BJ (cell line): ENCODE measurements at regions not wholly inside any gene's neighbourhood (a gene's known extent, or its start where the extent isn't known, plus 50 kb on each side); places are given as distances from the start of the nearest gene placed in this dataset.
"Not testable (repeated sequence)": the region's sequence is repeated elsewhere in the genome, so short reads cannot be mapped to it uniquely, and the experiment has no call there.

ENCODE experiments used
- CTCF ChIA-PET: fragments of 350-600 bp; formaldehyde crosslinking; extraction: SDS; loops from one replicate; lab custom pipeline; 2021; ENCODE audit warnings: antibody characterized with exemption, inconsistent platforms; lab: Yijun Ruan, JAX
- POLR2A ChIA-PET: fragments of 300-600 bp; sonication (Branson Sonifier 250); formaldehyde crosslinking; extraction: SDS; loops from one replicate; lab custom pipeline; 2021; ENCODE audit warnings: antibody characterized with exemption; lab: Charles Lee
- DNase-seq: peaks from one replicate; pipeline ENCODE4 v3.0.0-alpha.2; 2011; ENCODE audit warnings: low read depth
- H3K27me3 ChIP-seq: 2 replicates; pipeline ENCODE4 v1.6.0; 2011; ENCODE audit warnings: low read length; ENCODE audit not compliant: control insufficient read depth, insufficient read depth
- H3K36me3 ChIP-seq: 2 replicates; pipeline ENCODE4 v1.5.1; 2011; ENCODE audit warnings: low read length; ENCODE audit not compliant: control insufficient read depth, insufficient read depth
- H3K4me3 ChIP-seq: 2 replicates; pipeline ENCODE4 v1.5.1; 2011; ENCODE audit warnings: low read depth, mild to moderate bottlenecking, control low read depth, low read length
- TF ChIP-seq, protein P1 (sequence below): IDR thresholded peaks from 2 replicates; pipeline ENCODE4 v1.5.1; 2011; ENCODE audit warnings: low read depth, mild to moderate bottlenecking, control low read depth, inconsistent platforms, low read length, moderate library complexity; ENCODE audit not compliant: insufficient read depth

DNA sequence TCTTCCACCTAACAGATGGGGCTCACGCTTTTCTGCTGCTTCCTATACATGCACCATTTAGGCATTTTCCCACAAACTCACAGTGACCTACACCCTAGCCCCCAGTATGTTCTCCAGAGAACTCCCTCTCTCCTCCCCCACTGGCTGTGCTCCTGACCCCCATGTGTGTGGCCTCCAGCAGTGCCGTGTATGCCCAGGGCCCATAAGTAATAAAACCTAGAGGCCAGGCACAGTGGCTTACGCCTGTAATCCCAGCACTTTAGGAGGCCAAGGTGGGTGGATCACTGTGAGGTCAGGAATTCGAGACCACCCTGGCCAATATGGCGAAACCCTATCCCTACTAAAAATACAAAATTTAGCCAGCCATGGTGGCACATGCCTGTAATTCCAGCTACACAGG lies 54.7 kb upstream of the NXT1 start:
- 0 out of 2 replicates have a peak, but pooled peaks cover 3% of the 10 kb centered on the region for H3K27me3 ChIP-seq
- ChIA-PET CTCF (no interaction called here), POLR2A (no interaction called here)
- H3K4me3 ChIP-seq = no peak overlapping the region
- DNase-seq = no peak
- no peaks in the 10 kb centered on the region for H3K36me3 ChIP-seq
- TF ChIP-seq, protein P1, sequence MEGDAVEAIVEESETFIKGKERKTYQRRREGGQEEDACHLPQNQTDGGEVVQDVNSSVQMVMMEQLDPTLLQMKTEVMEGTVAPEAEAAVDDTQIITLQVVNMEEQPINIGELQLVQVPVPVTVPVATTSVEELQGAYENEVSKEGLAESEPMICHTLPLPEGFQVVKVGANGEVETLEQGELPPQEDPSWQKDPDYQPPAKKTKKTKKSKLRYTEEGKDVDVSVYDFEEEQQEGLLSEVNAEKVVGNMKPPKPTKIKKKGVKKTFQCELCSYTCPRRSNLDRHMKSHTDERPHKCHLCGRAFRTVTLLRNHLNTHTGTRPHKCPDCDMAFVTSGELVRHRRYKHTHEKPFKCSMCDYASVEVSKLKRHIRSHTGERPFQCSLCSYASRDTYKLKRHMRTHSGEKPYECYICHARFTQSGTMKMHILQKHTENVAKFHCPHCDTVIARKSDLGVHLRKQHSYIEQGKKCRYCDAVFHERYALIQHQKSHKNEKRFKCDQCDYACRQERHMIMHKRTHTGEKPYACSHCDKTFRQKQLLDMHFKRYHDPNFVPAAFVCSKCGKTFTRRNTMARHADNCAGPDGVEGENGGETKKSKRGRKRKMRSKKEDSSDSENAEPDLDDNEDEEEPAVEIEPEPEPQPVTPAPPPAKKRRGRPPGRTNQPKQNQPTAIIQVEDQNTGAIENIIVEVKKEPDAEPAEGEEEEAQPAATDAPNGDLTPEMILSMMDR = no peak

- H3K27me3 ChIP-seq = 0 out of 2 replicates have a peak, but pooled peaks cover 3% of the 10 kb centered on the region
- CTCF ChIA-PET = no interaction called here
- DNase-seq = no peak
- no peak overlapping the region for H3K4me3 ChIP-seq
- no peaks in the 10 kb centered on the region for H3K36me3 ChIP-seq
- POLR2A ChIA-PET = no interaction called here
- TF ChIP-seq, protein P1 = no peak
Measured at GRCh38 chr20:23294671-23295070, 55.9 kb upstream of the NXT1 start.

DNA sequence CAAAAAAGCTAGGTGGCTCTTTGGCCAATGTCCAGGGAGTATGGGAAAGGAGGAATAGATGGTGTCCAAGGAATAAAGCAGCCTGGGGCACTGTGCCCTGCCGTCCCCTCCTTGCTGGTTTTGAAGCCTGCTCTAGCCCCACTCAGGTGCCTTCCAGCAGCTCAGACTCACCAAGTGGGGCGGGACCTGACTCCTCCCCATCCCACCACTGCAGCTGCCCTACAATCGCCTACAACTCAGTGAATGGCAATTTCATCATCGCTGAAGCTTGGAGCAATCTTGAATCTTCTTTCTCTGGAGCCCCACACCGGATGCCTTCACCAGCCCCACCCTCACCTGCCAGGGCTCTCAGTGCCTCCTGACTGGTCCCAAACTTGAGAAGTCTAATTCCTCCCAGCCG lies 56.4 kb upstream of the NXT1 start:
- POLR2A ChIA-PET = no interaction called here
- Histone ChIP-seq H3K27me3 (0 out of 2 replicates have a peak, but pooled peaks cover 3% of the 10 kb centered on the region), H3K4me3 (no peak overlapping the region), H3K36me3 (no peaks in the 10 kb centered on the region)
- TF ChIP-seq, protein P1 = no peak
- no peak for DNase-seq
- CTCF ChIA-PET = no interaction called here

- Histone ChIP-seq H3K27me3 (0 out of 2 replicates have a peak, but pooled peaks cover 3% of the 10 kb centered on the region), H3K4me3 (no peak overlapping the region), H3K36me3 (no peaks in the 10 kb centered on the region)
- no peak for DNase-seq
- ChIA-PET CTCF (no interaction called here), POLR2A (no interaction called here)
- TF ChIP-seq, protein P1 = no peak
Measured at GRCh38 chr20:23293689-23294088, 56.9 kb upstream of the NXT1 start.

DNA sequence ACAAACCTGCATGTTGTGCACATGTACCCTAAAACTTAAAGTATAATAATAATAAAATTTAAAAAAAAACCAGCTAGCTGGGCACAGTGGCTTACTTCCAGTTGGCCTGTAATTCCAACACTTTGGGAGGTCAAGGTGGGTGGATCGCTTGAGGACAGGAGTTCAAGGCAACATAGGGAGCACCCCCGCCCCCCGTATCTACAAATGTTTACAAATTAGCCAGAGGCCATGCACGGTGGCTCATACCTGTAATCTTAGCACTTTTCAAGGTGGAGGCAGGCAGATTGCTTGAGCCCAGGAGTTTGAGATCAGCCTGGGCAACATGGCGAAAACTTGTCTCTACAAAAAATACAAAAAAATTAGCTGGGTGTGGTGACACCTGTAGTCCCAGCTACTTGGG lies 58.3 kb upstream of the NXT1 start:
- H3K27me3 ChIP-seq, H3K36me3 ChIP-seq, DNase-seq, H3K4me3 ChIP-seq, POLR2A ChIA-PET: not testable (repeated sequence)
- CTCF ChIA-PET = interaction anchor here (1.8 kb wide), 1 partner anchor 15 kb away, joined by 6 read pairs; no protein-coding TSS in a partner anchor

- TF ChIP-seq, protein P1 = no peak
- H3K36me3 ChIP-seq = no peaks in the 10 kb centered on the region
- DNase-seq = no peak
- H3K4me3 ChIP-seq = no peak overlapping the region
- H3K27me3 ChIP-seq = no peaks in the 10 kb centered on the region
- POLR2A ChIA-PET = no interaction called here
- CTCF ChIA-PET = interaction anchor here (1.8 kb wide), 1 partner anchor 15 kb away, joined by 6 read pairs; no protein-coding TSS in a partner anchor
Measured at GRCh38 chr20:23291575-23292240, 58.9 kb upstream of the NXT1 start.
